Spleen (tissue), 11 donors: ENCODE measurements at regions not wholly inside any gene's neighbourhood (a gene's known extent, or its start where the extent isn't known, plus 50 kb on each side); places are given as distances from the start of the nearest gene placed in this dataset.
A peak's percentile ranks its signal among the peaks of the same experiment; 100 is the strongest.

ENCODE experiments used
- DNase-seq: peaks from one replicate; pipeline ENCODE4 v3.0.0-alpha.2; 2020
- H3K27ac ChIP-seq, 8 donors: fragments of 200-600 bp; sonication (generic) in 7 of 8; 1 replicate in 4 of 8; 2 replicates in 4 of 8; pipeline versions ENCODE4 v1.5.0 to v1.8.0; 2016 to 2021; ENCODE audit warnings: inconsistent platforms in 4 of 8, mild to moderate bottlenecking in 4 of 8, moderate library complexity in 1 of 8
- H3K27me3 ChIP-seq, 7 donors: fragments of 200-600 bp; sonication (generic) in 6 of 7; replicated peaks in 1 of 7; 1 replicate in 4 of 7; 2 replicates in 3 of 7; pipeline versions ENCODE4 v1.5.0 to v1.8.0; 2016 to 2021; ENCODE audit warnings: inconsistent platforms in 3 of 7, mild to moderate bottlenecking in 1 of 7
- H3K36me3 ChIP-seq, 6 donors: fragments of 200-600 bp; sonication (generic) in 5 of 6; 1 replicate in 4 of 6; 2 replicates in 2 of 6; pipeline versions ENCODE4 v1.5.0 to v1.8.0; 2016 to 2021; ENCODE audit warnings: inconsistent platforms in 2 of 6
- H3K4me1 ChIP-seq, 6 donors: fragments of 200-600 bp; sonication (generic) in 5 of 6; 1 replicate in 3 of 6; 2 replicates in 3 of 6; pipeline versions ENCODE4 v1.5.0 to v1.8.0; 2016 to 2021; ENCODE audit warnings: inconsistent platforms in 3 of 6
- H3K4me3 ChIP-seq, 8 donors: fragments of 200-600 bp; sonication (generic) in 7 of 8; 1 replicate in 4 of 8; 2 replicates in 4 of 8; pipeline versions ENCODE4 v1.5.0 to v1.8.0; 2016 to 2021; ENCODE audit warnings: inconsistent platforms in 4 of 8, mild to moderate bottlenecking in 4 of 8, moderate library complexity in 2 of 8
- H3K9me3 ChIP-seq, 8 donors: fragments of 200-600 bp; sonication (generic) in 7 of 8; 1 replicate in 4 of 8; 2 replicates in 4 of 8; pipeline versions ENCODE4 v1.5.0 to v1.8.0; 2016 to 2021; ENCODE audit warnings: inconsistent platforms in 4 of 8
- CTCF ChIP-seq, 11 experiments: fragments of 200-600 bp in 7 of 11; fragments of 450-650 bp in 4 of 11; sonication (generic) in 4 of 11; IDR thresholded peaks in 8 of 11; conservative IDR thresholded peaks in 3 of 11; 1 replicate in 7 of 11; 2 replicates in 4 of 11; pipeline versions ENCODE4 v1.4.0 to v1.8.0; 2016 to 2021; ENCODE audit warnings: antibody characterized with exemption in 11 of 11, inconsistent platforms in 4 of 11, mild to moderate bottlenecking in 1 of 11
- POLR2A ChIP-seq, 3 donors: fragments of 450-650 bp; IDR thresholded peaks; one replicate each; pipeline ENCODE4 v1.5.1; 2017; ENCODE audit warnings: antibody characterized with exemption in 3 of 3, mild to moderate bottlenecking in 1 of 3
- POLR2AphosphoS5 ChIP-seq, 3 donors: sonication (generic); formaldehyde crosslinking; IDR thresholded peaks; one replicate each; pipeline ENCODE4 v1.5.1; 2017; ENCODE audit warnings: antibody characterized with exemption in 3 of 3
- WGBS, 5 donors: extraction: QIAGEN DNeasy Blood & Tissue Kit in 3 of 5; methylation state at CpG; one replicate each; pipeline versions ENCODE4 v1.1.5 to v1.1.7; 2013 to 2018; 5-methylcytosine and 5-hydroxymethylcytosine counted together
- intact Hi-C: fragments of 100-400 bp; cut with DNase I; formaldehyde crosslinking; loops from one replicate; pipeline ENCODE4 v1.15.0; 2023; ENCODE audit warnings: low total_unique reads
- donor health status: healthy with polysubstance abuse.
- donor health status: DM: no; HTN: no; CAD: no; lungs with moderate emphysema.
- donor health status: DM: no; HTN: no; CAD: no.
- donor health status: Bipolar disorder and iron deficiency.
- donor health status: healthy.
- donor health status: DM: no; HTN: no; CAD: no.
- donor health status: DM: yes; HTN: yes; CAD: no.

DNA sequence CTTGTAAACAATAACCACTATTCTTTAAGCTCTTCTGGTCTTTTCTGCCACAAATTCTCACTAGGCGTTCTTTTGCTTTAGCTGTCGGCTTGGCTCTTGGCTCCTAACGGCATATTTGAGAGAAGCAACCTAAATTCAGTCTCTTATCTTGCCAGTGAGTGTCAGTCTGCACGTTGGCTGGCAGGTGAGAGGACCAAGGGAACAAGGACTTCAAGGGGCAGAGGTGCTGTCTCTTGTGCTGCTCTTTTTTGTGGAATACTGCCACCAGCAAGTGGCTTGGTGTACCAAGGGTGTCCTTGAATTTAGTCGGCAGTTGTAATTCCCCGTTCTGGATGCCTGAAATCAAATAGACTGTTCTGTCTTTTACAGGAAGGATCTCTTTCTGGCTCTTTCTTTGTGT, 77.8 kb upstream of the SLC4A4 start:
- Histone ChIP-seq H3K9me3 (no peaks in the 10 kb centered on the region), H3K36me3 (no peaks in the 10 kb centered on the region), H3K27ac (peak overlapping the region in 1 of 8 donors; percentile 50), H3K27me3 (no peaks in the 10 kb centered on the region), H3K4me1 (peaks cover 0 to 19% (median 0%) of the 10 kb centered on the region in 6 donors), H3K4me3 (no peak overlapping the region)
- 63 to 77% (median 75%) methylated on average over 6 of the region's 6 CpGs for WGBS, 5 donors
- TF ChIP-seq CTCF (IDR thresholded peaks at IDR 0.05 in 8 of 11, conservative IDR thresholded peaks at IDR 0.05 in 3 of 11) (no peak), POLR2AphosphoS5 (IDR thresholded peaks at IDR 0.05) (no peak), POLR2A (IDR thresholded peaks at IDR 0.05) (no peak)
- intact Hi-C loops, result no loop called here
- DNase-seq, result no peak

GRCh38 chr4:71261633-71262121, 77.1 kb upstream of the SLC4A4 start:
- no peak for DNase-seq
- no peak overlapping the region for H3K27ac ChIP-seq
- H3K9me3 ChIP-seq, result no peaks in the 10 kb centered on the region
- peaks cover 0 to 26% (median 0%) of the 10 kb centered on the region in 6 donors for H3K4me1 ChIP-seq
- H3K4me3 ChIP-seq, result no peak overlapping the region
- WGBS, 5 donors, result 65 to 74% (median 68%) methylated on average over 3 of the region's 3 CpGs
- intact Hi-C loops, result no loop called here
- no peak for TF ChIP-seq POLR2A (IDR thresholded peaks at IDR 0.05)
- TF ChIP-seq CTCF (IDR thresholded peaks at IDR 0.05 in 8 of 11, conservative IDR thresholded peaks at IDR 0.05 in 3 of 11), result no peak
- H3K27me3 ChIP-seq, result no peaks in the 10 kb centered on the region
- H3K36me3 ChIP-seq, result no peaks in the 10 kb centered on the region

DNA sequence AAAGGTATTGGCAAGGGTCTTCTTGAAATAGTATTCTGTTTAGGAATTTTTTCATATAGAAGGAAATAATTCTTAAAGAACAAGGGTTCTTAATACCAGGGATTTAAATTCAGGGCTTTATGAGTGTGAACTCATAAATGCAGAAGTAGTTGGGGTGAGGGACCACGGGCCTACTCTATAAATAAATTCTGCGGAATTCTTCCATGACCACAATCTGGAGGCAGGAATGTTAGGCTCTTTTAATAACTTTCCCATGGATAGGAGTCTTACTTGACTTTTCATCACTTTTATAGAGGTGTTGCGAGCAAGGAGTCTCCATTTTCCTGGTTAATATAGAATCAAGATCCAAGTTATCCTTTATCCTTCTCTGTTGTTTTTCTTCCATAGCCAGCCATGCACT, 76.7 kb upstream of the SLC4A4 start:
- no peaks in the 10 kb centered on the region for H3K9me3 ChIP-seq
- H3K4me3 ChIP-seq, result no peak overlapping the region
- intact Hi-C loops, result no loop called here
- no peak overlapping the region for H3K27ac ChIP-seq
- TF ChIP-seq CTCF (IDR thresholded peaks at IDR 0.05 in 8 of 11, conservative IDR thresholded peaks at IDR 0.05 in 3 of 11), result no peak
- TF ChIP-seq POLR2AphosphoS5 (IDR thresholded peaks at IDR 0.05), result no peak
- TF ChIP-seq POLR2A (IDR thresholded peaks at IDR 0.05), result no peak
- H3K36me3 ChIP-seq, result no peaks in the 10 kb centered on the region
- no peaks in the 10 kb centered on the region for H3K27me3 ChIP-seq
- peaks cover 0 to 26% (median 0%) of the 10 kb centered on the region in 6 donors for H3K4me1 ChIP-seq
- DNase-seq, result no peak
- 69 to 79% (median 72%) methylated on average over 3 of the region's 3 CpGs for WGBS, 5 donors

DNA sequence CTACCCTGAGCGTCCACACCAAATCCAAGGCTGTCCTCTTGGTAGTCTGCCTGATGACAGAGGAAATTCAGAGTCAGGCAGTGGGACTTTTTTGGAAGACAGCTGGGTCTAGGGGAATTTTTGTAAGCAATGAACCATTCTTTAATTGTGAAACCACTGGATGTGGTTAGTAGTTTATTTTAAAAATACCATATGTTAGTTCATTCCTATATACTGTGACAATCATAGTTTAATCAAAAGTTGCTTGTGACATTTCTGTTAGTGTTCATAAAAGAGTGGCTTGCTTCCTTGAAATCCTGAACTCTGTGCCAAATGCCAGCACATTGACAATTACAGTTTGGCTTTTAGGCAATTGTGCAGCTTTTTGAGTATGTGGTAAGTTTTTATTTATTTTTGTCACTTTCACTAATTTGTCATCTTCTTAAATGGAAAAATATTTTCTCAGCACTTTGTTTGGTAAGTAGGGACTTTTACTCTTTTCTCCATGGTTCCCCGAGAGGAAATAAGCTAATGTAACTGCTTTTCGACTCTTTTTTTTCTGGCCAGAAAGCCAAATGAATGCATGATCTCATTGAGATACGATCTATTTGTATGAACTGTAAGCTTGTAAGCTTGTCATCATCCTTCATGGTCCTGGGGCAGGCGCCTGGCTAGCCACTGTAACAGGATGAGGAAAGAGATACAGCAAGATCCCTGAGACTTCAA, 72.6 kb upstream of the SLC4A4 start:
- intact Hi-C loops, result no loop called here
- Histone ChIP-seq H3K4me3 (no peak overlapping the region), H3K9me3 (no peaks in the 10 kb centered on the region), H3K27me3 (no peaks in the 10 kb centered on the region), H3K4me1 (peaks cover 0 to 14% (median 0%) of the 10 kb centered on the region in 6 donors), H3K36me3 (no peaks in the 10 kb centered on the region), H3K27ac (no peak overlapping the region)
- DNase-seq, result no peak
- 57 to 80% (median 72%) methylated on average over 5 of the region's 5 CpGs for WGBS, 5 donors
- TF ChIP-seq POLR2AphosphoS5 (IDR thresholded peaks at IDR 0.05) (no peak), CTCF (IDR thresholded peaks at IDR 0.05 in 8 of 11, conservative IDR thresholded peaks at IDR 0.05 in 3 of 11) (no peak), POLR2A (IDR thresholded peaks at IDR 0.05) (no peak)
